Astrocyte (in vitro differentiated cells and primary cell): ENCODE measurements at regions not wholly inside any gene's neighbourhood (a gene's known extent, or its start where the extent isn't known, plus 50 kb on each side); places are given as distances from the start of the nearest gene placed in this dataset.

Source experiments
- EZH2 ChIP-seq: IDR thresholded peaks from 2 replicates; pipeline ENCODE4 v1.6.1; 2012; ENCODE audit warnings: mild to moderate bottlenecking, low read length, inconsistent platforms; ENCODE audit not compliant: insufficient read depth
- TF ChIP-seq, protein P1 (sequence below): IDR thresholded peaks from 2 replicates; pipeline ENCODE4 v1.5.1; 2011; ENCODE audit warnings: low read depth, mild to moderate bottlenecking, inconsistent platforms, low read length, moderate library complexity; ENCODE audit not compliant: insufficient read depth

GRCh38 chr2:16259010-16259409 is 318.7 kb downstream of the MYCN start:
- TF ChIP-seq, protein P1, sequence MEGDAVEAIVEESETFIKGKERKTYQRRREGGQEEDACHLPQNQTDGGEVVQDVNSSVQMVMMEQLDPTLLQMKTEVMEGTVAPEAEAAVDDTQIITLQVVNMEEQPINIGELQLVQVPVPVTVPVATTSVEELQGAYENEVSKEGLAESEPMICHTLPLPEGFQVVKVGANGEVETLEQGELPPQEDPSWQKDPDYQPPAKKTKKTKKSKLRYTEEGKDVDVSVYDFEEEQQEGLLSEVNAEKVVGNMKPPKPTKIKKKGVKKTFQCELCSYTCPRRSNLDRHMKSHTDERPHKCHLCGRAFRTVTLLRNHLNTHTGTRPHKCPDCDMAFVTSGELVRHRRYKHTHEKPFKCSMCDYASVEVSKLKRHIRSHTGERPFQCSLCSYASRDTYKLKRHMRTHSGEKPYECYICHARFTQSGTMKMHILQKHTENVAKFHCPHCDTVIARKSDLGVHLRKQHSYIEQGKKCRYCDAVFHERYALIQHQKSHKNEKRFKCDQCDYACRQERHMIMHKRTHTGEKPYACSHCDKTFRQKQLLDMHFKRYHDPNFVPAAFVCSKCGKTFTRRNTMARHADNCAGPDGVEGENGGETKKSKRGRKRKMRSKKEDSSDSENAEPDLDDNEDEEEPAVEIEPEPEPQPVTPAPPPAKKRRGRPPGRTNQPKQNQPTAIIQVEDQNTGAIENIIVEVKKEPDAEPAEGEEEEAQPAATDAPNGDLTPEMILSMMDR = no peak
- no peak for TF ChIP-seq EZH2
